HL-60 (cell line): ENCODE measurements at regions not wholly inside any gene's neighbourhood (a gene's known extent, or its start where the extent isn't known, plus 50 kb on each side); places are given as distances from the start of the nearest gene placed in this dataset.
"Not testable (repeated sequence)": the region's sequence is repeated elsewhere in the genome, so short reads cannot be mapped to it uniquely, and the experiment has no call there.

ENCODE experiments used
- DNase-seq, 2 experiments: peaks; one replicate each; pipeline ENCODE4 v3.0.0-alpha.2; 2010 to 2020; ENCODE audit warnings: low read depth in 1 of 2, low spot score in 1 of 2
- H3K27ac ChIP-seq: fragments of 250-450 bp; sonication (Bioruptor Pico); replicated peaks from 2 replicates; pipeline ENCODE4 v1.5.1; 2020; ENCODE audit warnings: mild to moderate bottlenecking, moderate library complexity
- H3K27me3 ChIP-seq: fragments of 250-450 bp; sonication (Bioruptor Pico); 2 replicates; pipeline ENCODE4 v1.5.1; 2021; ENCODE audit warnings: mild to moderate bottlenecking, moderate library complexity; ENCODE audit not compliant: insufficient read depth, poor library complexity, severe bottlenecking
- H3K4me3 ChIP-seq: replicated peaks from 2 replicates; pipeline ENCODE4 v1.5.1; 2011; ENCODE audit warnings: mild to moderate bottlenecking, control low read depth, low read length; ENCODE audit not compliant: insufficient read depth
- GABPA ChIP-seq: IDR thresholded peaks from 2 replicates; pipeline ENCODE4 v1.6.1; 2012; ENCODE audit warnings: low read depth
- POLR2AphosphoS5 ChIP-seq: IDR thresholded peaks from 2 replicates; pipeline ENCODE4 v1.6.1; 2012; ENCODE audit warnings: low read depth
- SPI1 ChIP-seq: IDR thresholded peaks from 2 replicates; pipeline ENCODE4 v1.6.1; 2012; ENCODE audit warnings: low read depth, mild to moderate bottlenecking, borderline replicate concordance
- TF ChIP-seq, protein P1 (sequence below): IDR thresholded peaks from one replicate; pipeline ENCODE4 v1.5.1; 2011; ENCODE audit warnings: low read length, control low read depth, inconsistent platforms; ENCODE audit not compliant: insufficient read depth
- TF ChIP-seq, protein P2 (sequence below): IDR thresholded peaks from 2 replicates; pipeline ENCODE4 v1.6.1; 2012; ENCODE audit warnings: low read depth; ENCODE audit not compliant: insufficient replicate concordance

- peak in 1 of 2 experiments; percentile 6 for DNase-seq
- TF ChIP-seq SPI1 = no peak
- TF ChIP-seq, protein P1, sequence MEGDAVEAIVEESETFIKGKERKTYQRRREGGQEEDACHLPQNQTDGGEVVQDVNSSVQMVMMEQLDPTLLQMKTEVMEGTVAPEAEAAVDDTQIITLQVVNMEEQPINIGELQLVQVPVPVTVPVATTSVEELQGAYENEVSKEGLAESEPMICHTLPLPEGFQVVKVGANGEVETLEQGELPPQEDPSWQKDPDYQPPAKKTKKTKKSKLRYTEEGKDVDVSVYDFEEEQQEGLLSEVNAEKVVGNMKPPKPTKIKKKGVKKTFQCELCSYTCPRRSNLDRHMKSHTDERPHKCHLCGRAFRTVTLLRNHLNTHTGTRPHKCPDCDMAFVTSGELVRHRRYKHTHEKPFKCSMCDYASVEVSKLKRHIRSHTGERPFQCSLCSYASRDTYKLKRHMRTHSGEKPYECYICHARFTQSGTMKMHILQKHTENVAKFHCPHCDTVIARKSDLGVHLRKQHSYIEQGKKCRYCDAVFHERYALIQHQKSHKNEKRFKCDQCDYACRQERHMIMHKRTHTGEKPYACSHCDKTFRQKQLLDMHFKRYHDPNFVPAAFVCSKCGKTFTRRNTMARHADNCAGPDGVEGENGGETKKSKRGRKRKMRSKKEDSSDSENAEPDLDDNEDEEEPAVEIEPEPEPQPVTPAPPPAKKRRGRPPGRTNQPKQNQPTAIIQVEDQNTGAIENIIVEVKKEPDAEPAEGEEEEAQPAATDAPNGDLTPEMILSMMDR = no peak
- TF ChIP-seq, protein P2, sequence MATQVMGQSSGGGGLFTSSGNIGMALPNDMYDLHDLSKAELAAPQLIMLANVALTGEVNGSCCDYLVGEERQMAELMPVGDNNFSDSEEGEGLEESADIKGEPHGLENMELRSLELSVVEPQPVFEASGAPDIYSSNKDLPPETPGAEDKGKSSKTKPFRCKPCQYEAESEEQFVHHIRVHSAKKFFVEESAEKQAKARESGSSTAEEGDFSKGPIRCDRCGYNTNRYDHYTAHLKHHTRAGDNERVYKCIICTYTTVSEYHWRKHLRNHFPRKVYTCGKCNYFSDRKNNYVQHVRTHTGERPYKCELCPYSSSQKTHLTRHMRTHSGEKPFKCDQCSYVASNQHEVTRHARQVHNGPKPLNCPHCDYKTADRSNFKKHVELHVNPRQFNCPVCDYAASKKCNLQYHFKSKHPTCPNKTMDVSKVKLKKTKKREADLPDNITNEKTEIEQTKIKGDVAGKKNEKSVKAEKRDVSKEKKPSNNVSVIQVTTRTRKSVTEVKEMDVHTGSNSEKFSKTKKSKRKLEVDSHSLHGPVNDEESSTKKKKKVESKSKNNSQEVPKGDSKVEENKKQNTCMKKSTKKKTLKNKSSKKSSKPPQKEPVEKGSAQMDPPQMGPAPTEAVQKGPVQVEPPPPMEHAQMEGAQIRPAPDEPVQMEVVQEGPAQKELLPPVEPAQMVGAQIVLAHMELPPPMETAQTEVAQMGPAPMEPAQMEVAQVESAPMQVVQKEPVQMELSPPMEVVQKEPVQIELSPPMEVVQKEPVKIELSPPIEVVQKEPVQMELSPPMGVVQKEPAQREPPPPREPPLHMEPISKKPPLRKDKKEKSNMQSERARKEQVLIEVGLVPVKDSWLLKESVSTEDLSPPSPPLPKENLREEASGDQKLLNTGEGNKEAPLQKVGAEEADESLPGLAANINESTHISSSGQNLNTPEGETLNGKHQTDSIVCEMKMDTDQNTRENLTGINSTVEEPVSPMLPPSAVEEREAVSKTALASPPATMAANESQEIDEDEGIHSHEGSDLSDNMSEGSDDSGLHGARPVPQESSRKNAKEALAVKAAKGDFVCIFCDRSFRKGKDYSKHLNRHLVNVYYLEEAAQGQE = no peak
- TF ChIP-seq POLR2AphosphoS5 = no peak
- TF ChIP-seq GABPA = no peak
These were observed 115.7 kb downstream of the MYCN start for GRCh38 chr2:16055848-16056580.

GRCh38 chr2:16053437-16054257 is 113.3 kb downstream of the MYCN start:
- H3K4me3 ChIP-seq = no peak overlapping the region
- TF ChIP-seq GABPA (no peak), POLR2AphosphoS5 (no peak), SPI1 (no peak)
- TF ChIP-seq, protein P2 = no peak
- TF ChIP-seq, protein P1 = no peak
- DNase-seq = no peak
- no peak overlapping the region for H3K27ac ChIP-seq
- H3K27me3 ChIP-seq = no peaks in the 10 kb centered on the region

More at GRCh38 chr2:16055848-16056580, 115.7 kb downstream of the MYCN start:
- Histone ChIP-seq H3K27ac (no peak overlapping the region), H3K27me3 (no peaks in the 10 kb centered on the region), H3K4me3 (no peak overlapping the region)

GRCh38 chr2:16052571-16053052 is 112.3 kb downstream of the MYCN start:
- not testable (repeated sequence) for H3K27ac ChIP-seq, H3K4me3 ChIP-seq, H3K27me3 ChIP-seq, DNase-seq

DNA sequence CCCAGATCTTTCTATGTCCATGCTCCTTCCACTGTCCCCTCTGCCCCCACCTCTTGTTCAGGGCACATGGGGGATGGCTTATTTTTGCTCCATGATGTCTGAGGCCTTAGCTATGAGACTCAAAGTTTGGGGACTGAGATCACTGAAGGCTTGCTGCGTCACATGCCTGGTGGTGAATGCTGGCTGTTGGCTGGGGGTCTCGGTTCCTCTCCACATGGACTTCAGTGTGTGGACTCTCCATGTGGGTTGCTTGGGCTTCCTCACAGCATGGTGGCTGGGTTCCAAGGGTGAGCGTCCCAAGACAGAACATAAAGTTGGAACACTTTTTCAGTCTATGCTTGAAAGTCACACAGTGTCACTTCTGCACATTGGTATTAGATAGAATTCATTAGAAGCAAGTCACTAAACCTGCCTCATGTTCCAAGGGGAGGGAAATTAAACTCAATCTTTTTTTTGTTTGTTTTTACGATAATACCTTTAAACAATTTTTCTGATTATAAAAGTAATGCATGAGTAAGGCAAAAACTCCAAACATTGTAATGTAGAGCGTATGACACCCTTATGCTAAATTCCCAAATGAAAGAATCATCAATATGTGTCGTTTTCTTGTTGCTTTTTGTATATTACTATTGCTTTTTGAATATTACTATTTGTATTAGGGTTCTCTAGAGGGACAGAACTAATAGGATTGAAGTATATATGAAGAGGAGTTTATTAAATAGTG is 111.7 kb downstream of the MYCN start:
- DNase-seq = no peak
- Histone ChIP-seq H3K27ac (no peak overlapping the region), H3K27me3 (no peaks in the 10 kb centered on the region), H3K4me3 (no peak overlapping the region)
- TF ChIP-seq GABPA = no peak
- TF ChIP-seq, protein P1 = no peak
- no peak for TF ChIP-seq SPI1
- no peak for TF ChIP-seq POLR2AphosphoS5
- TF ChIP-seq, protein P2 = no peak
